GM23338 (cell line): ENCODE measurements at regions not wholly inside any gene's neighbourhood (a gene's known extent, or its start where the extent isn't known, plus 50 kb on each side); places are given as distances from the start of the nearest gene placed in this dataset.

ENCODE experiments used
- ATAC-seq: fragments of 200-7000 bp; cut with Tn5 transposase; 3 replicates; pipeline ENCODE4 v1.9.1; 2020
- DNase-seq: peaks from one replicate; pipeline ENCODE4 v3.0.0-alpha.2; 2015; ENCODE audit warnings: low spot score
- H2AFZ ChIP-seq: fragments of 200-600 bp; sonication (generic); 2 replicates; pipeline ENCODE4 v1.8.0; 2016; ENCODE audit warnings: antibody characterized with exemption, mild to moderate bottlenecking, moderate library complexity
- H3F3A ChIP-seq: fragments of 200-600 bp; sonication (generic); replicated peaks from 2 replicates; pipeline ENCODE4 v1.8.0; 2017; ENCODE audit warnings: antibody characterized with exemption, mixed run types, low read depth
- H3K27ac ChIP-seq: fragments of 200-600 bp; sonication (generic); 2 replicates; pipeline ENCODE4 v1.6.1; 2016; ENCODE audit warnings: low read depth
- H3K27me3 ChIP-seq: fragments of 200-600 bp; sonication (generic); 2 replicates; pipeline ENCODE4 v1.8.0; 2016; ENCODE audit warnings: mild to moderate bottlenecking, mixed run types, moderate library complexity; ENCODE audit not compliant: insufficient read depth
- H3K36me3 ChIP-seq: fragments of 200-600 bp; sonication (generic); 2 replicates; pipeline ENCODE4 v1.8.0; 2016; ENCODE audit warnings: mild to moderate bottlenecking; ENCODE audit not compliant: insufficient read depth
- H3K4me1 ChIP-seq: fragments of 200-600 bp; sonication (generic); 2 replicates; pipeline ENCODE4 v1.8.0; 2016; ENCODE audit warnings: mild to moderate bottlenecking, moderate library complexity; ENCODE audit not compliant: insufficient read depth
- H3K4me2 ChIP-seq: fragments of 200-600 bp; sonication (generic); 2 replicates; pipeline ENCODE4 v1.7.1; 2017; ENCODE audit warnings: mixed run types
- H3K4me3 ChIP-seq: fragments of 200-600 bp; sonication (generic); 2 replicates; pipeline ENCODE4 v1.6.1; 2016; ENCODE audit warnings: mixed run types
- H3K79me2 ChIP-seq: fragments of 200-600 bp; sonication (generic); replicated peaks from 2 replicates; pipeline ENCODE4 v1.8.0; 2017; ENCODE audit warnings: mild to moderate bottlenecking; ENCODE audit not compliant: insufficient read depth
- H3K9me2 ChIP-seq: fragments of 200-600 bp; sonication (generic); 2 replicates; pipeline ENCODE4 v1.8.0; 2017; ENCODE audit not compliant: insufficient read depth
- H4K20me1 ChIP-seq: fragments of 200-600 bp; sonication (generic); replicated peaks from 2 replicates; pipeline ENCODE4 v1.8.0; 2017; ENCODE audit warnings: mild to moderate bottlenecking; ENCODE audit not compliant: insufficient read depth
- H3K27ac Mint-ChIP-seq: 2 replicates; pipeline ENCODE4 v1.8.0; 2020; ENCODE audit warnings: inconsistent platforms, mild to moderate bottlenecking, moderate library complexity, mixed read lengths
- H3K27me3 Mint-ChIP-seq: 3 replicates; pipeline ENCODE4 v1.8.0; 2022; ENCODE audit warnings: low read depth, mild to moderate bottlenecking, moderate library complexity, mixed read lengths, inconsistent platforms; ENCODE audit not compliant: insufficient read depth, poor library complexity
- H3K36me3 Mint-ChIP-seq: 3 replicates; pipeline ENCODE4 v1.8.0; 2021; ENCODE audit warnings: low read depth, mild to moderate bottlenecking, inconsistent platforms, moderate library complexity, mixed read lengths
- H3K4me1 Mint-ChIP-seq: 3 replicates; pipeline ENCODE4 v1.8.0; 2020; ENCODE audit warnings: mild to moderate bottlenecking, inconsistent platforms, mixed read lengths
- H3K4me3 Mint-ChIP-seq: 3 replicates; pipeline ENCODE4 v1.8.0; 2021; ENCODE audit warnings: moderate library complexity, mild to moderate bottlenecking, inconsistent platforms, mixed read lengths
- H3K9me3 Mint-ChIP-seq: 3 replicates; pipeline ENCODE4 v1.8.0; 2020; ENCODE audit warnings: moderate library complexity, mild to moderate bottlenecking, inconsistent platforms, mixed read lengths
- CREB1 ChIP-seq: fragments of 250-450 bp; sonication (Bioruptor Pico); IDR thresholded peaks from 2 replicates; pipeline ENCODE4 v1.5.0; 2020; ENCODE audit warnings: low read depth, mild to moderate bottlenecking, moderate library complexity
- CTCF ChIP-seq, 2 experiments: fragments of 200-600 bp in 1 of 2; sonication (generic) in 1 of 2; conservative IDR thresholded peaks; 2 replicates each; pipeline versions ENCODE4 v1.5.1 to v1.6.1; 2016 to 2017; ENCODE audit warnings: antibody characterized with exemption in 2 of 2, low read depth in 2 of 2, mild to moderate bottlenecking in 2 of 2, moderate library complexity in 1 of 2
- ETS1 ChIP-seq: IDR thresholded peaks from 2 replicates; pipeline ENCODE4 v1.6.1; 2016; ENCODE audit warnings: antibody characterized with exemption
- EZH2phosphoT487 ChIP-seq: fragments of 200-600 bp; sonication (generic); IDR thresholded peaks from one replicate; pipeline ENCODE4 v1.8.1; 2018; ENCODE audit warnings: antibody characterized with exemption; ENCODE audit not compliant: unreplicated experiment
- JUNB ChIP-seq: IDR thresholded peaks from one replicate; pipeline ENCODE4 v1.6.1; 2016; ENCODE audit warnings: antibody characterized with exemption; ENCODE audit not compliant: unreplicated experiment
- NANOG ChIP-seq: IDR thresholded peaks from 2 replicates; pipeline ENCODE4 v1.6.1; 2016; ENCODE audit warnings: antibody characterized with exemption, borderline replicate concordance
- POLR2AphosphoS5 ChIP-seq: IDR thresholded peaks from 2 replicates; pipeline ENCODE4 v1.6.1; 2016; ENCODE audit warnings: antibody characterized with exemption, low read depth
- REST ChIP-seq: IDR thresholded peaks from one replicate; pipeline ENCODE4 v1.6.1; 2018; ENCODE audit warnings: antibody characterized with exemption; ENCODE audit not compliant: unreplicated experiment
- STAT1 ChIP-seq: IDR thresholded peaks from one replicate; pipeline ENCODE4 v1.6.1; 2016; ENCODE audit warnings: antibody characterized with exemption; ENCODE audit not compliant: unreplicated experiment
- ZNF114 ChIP-seq: fragments of 250-450 bp; sonication (Bioruptor Pico); IDR thresholded peaks from 2 replicates; pipeline ENCODE4 v1.5.0; 2020; ENCODE audit warnings: mild to moderate bottlenecking, moderate library complexity
- ZNF331 ChIP-seq: fragments of 250-450 bp; sonication (Bioruptor Pico); IDR thresholded peaks from 2 replicates; pipeline ENCODE4 v1.5.0; 2020; ENCODE audit warnings: low read depth, mild to moderate bottlenecking, moderate library complexity

- H3K27me3 Mint-ChIP-seq: peaks cover 7% of the 10 kb centered on the region
- TF ChIP-seq NANOG (no peak), ZNF114 (no peak), ZNF331 (CRISPR knock-in tag) (no peak), STAT1 (no peak), REST (no peak), CTCF (conservative IDR thresholded peaks at IDR 0.05; ENCODE audit: low read depth in 2 of 2) (no peak), JUNB (no peak), EZH2phosphoT487 (no peak), CREB1 (CRISPR knock-in tag) (no peak), ETS1 (no peak), POLR2AphosphoS5 (no peak)
- Histone ChIP-seq H3K4me3 (no peak overlapping the region), H3K4me1 (peaks cover 15% of the 10 kb centered on the region; the same call in 1 of the 2 replicates), H3F3A (no peaks in the 10 kb centered on the region), H3K36me3 (no peaks in the 10 kb centered on the region), H3K27ac (no peak overlapping the region), H2AFZ (no peak overlapping the region), H3K4me2 (no peak overlapping the region), H3K9me2 (peaks cover 5% of the 10 kb centered on the region; the same call in 1 of the 2 replicates), H4K20me1 (no peaks in the 10 kb centered on the region), H3K79me2 (no peaks in the 10 kb centered on the region), H3K27me3 (no peaks in the 10 kb centered on the region)
- H3K4me3 Mint-ChIP-seq: no peak overlapping the region
- peaks cover 21% of the 10 kb centered on the region for H3K4me1 Mint-ChIP-seq
- H3K36me3 Mint-ChIP-seq: no peaks in the 10 kb centered on the region; the same call in 2 of the 3 replicates
- no peak overlapping the region for H3K27ac Mint-ChIP-seq
- ATAC-seq: no peak
- DNase-seq: no peak
- no peaks in the 10 kb centered on the region; the same call in 2 of the 3 replicates for H3K9me3 Mint-ChIP-seq
Observed at GRCh38 chr12:61523276-61523992, 736.8 kb upstream of the USP15 start.
